HepG2 (cell line): ENCODE measurements at regions not wholly inside any gene's neighbourhood (a gene's known extent, or its start where the extent isn't known, plus 50 kb on each side); places are given as distances from the start of the nearest gene placed in this dataset.

Source experiments
- ESRRA ChIP-seq: sonication (generic); formaldehyde crosslinking; IDR thresholded peaks from 2 replicates; pipeline ENCODE4 v1.5.1; 2020; ENCODE audit warnings: mild to moderate bottlenecking, low read depth, missing genetic modification reagents
- FOXJ3 ChIP-seq: sonication (generic); formaldehyde crosslinking; IDR thresholded peaks from 2 replicates; pipeline ENCODE4 v1.4.0; 2020; ENCODE audit warnings: missing genetic modification reagents, mild to moderate bottlenecking, borderline replicate concordance
- ISX ChIP-seq: sonication (generic); formaldehyde crosslinking; conservative IDR thresholded peaks from 2 replicates; pipeline ENCODE4 v1.5.0; 2020; ENCODE audit warnings: missing genetic modification reagents
- MAFK ChIP-seq, 2 experiments: IDR thresholded peaks in 1 of 2; conservative IDR thresholded peaks in 1 of 2; 2 replicates each; pipeline ENCODE4 v1.6.1; 2011; ENCODE audit warnings: improper control_type of control experiment in 2 of 2, low read length in 2 of 2
- MAX ChIP-seq: IDR thresholded peaks from 2 replicates; pipeline ENCODE4 v1.6.1; 2012; ENCODE audit warnings: inconsistent platforms
- POLR2A ChIP-seq, 2 experiments: IDR thresholded peaks; 2 replicates each; pipeline ENCODE4 v1.6.1; 2011; ENCODE audit warnings: low read depth in 2 of 2, low read length in 2 of 2, mild to moderate bottlenecking in 1 of 2, moderate library complexity in 1 of 2; ENCODE audit not compliant: insufficient read depth in 1 of 2
- SP1 ChIP-seq, 2 experiments: fragments of 450-650 bp in 1 of 2; sonication (generic) in 1 of 2; formaldehyde crosslinking in 1 of 2; IDR thresholded peaks; 2 replicates each; pipeline versions ENCODE4 v1.4.0 to v1.6.1; 2016 to 2020; ENCODE audit warnings: missing genetic modification reagents in 1 of 2
- ZNF235 ChIP-seq: sonication (generic); formaldehyde crosslinking; IDR thresholded peaks from 2 replicates; pipeline ENCODE4 v1.8.1; 2023; ENCODE audit warnings: mild to moderate bottlenecking, missing genetic modification reagents, borderline replicate concordance
- ZNF672 ChIP-seq: sonication (generic); formaldehyde crosslinking; IDR thresholded peaks from 2 replicates; pipeline ENCODE4 v1.8.1; 2022; ENCODE audit warnings: missing genetic modification reagents
- TF ChIP-seq, protein P1 (sequence below): sonication (generic); formaldehyde crosslinking; IDR thresholded peaks from 2 replicates; pipeline ENCODE4 v1.5.0; 2020; ENCODE audit warnings: mild to moderate bottlenecking, missing genetic modification reagents, moderate library complexity

DNA sequence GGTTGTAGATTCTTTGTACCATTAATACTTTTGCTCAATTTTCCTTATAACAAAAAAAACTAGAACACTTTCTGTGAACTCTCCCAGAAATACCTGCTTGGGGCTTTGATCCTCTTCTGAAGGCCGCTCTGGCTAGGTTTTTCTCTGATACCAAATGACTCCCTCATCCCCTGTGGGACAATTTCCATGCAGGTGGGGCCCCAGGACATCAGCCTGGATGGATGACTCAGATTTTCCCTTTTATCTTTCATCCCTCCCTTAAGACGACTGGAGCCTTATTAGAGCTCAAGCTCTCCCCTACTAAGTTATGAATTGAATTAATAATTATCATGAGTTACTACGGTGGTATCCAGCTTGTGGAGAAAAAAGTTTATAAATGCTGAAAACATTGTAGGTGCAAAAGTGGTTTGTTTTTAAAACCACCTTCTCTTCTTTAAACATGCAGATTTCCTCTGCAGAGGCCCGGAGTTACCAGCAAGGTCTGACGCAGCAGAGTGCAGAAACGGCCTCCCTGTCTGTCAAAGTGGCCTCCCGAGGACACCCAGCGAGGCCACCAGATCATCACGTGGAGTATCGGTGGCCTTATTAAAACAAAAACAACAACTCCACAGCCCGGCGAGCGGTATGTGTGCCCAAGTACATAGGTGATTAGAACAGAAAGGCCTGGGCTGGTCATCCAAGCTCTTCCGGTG is 50.8 kb upstream of the IRX4 start:
- no peak for TF ChIP-seq ESRRA
- TF ChIP-seq POLR2A (IDR thresholded peaks at IDR 0.05; ENCODE audit: insufficient read depth in 1 of 2, low read depth in 2 of 2, low read length in 2 of 2): no peak
- TF ChIP-seq, protein P1, sequence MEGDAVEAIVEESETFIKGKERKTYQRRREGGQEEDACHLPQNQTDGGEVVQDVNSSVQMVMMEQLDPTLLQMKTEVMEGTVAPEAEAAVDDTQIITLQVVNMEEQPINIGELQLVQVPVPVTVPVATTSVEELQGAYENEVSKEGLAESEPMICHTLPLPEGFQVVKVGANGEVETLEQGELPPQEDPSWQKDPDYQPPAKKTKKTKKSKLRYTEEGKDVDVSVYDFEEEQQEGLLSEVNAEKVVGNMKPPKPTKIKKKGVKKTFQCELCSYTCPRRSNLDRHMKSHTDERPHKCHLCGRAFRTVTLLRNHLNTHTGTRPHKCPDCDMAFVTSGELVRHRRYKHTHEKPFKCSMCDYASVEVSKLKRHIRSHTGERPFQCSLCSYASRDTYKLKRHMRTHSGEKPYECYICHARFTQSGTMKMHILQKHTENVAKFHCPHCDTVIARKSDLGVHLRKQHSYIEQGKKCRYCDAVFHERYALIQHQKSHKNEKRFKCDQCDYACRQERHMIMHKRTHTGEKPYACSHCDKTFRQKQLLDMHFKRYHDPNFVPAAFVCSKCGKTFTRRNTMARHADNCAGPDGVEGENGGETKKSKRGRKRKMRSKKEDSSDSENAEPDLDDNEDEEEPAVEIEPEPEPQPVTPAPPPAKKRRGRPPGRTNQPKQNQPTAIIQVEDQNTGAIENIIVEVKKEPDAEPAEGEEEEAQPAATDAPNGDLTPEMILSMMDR (CRISPR knock-in tag): no peak
- TF ChIP-seq ZNF235 (CRISPR knock-in tag): no peak
- no peak for TF ChIP-seq SP1 (IDR thresholded peaks at IDR 0.05)
- TF ChIP-seq SP1 (CRISPR knock-in tag; IDR thresholded peaks at IDR 0.05): no peak
- no peak for TF ChIP-seq ISX
- no peak for TF ChIP-seq MAX
- no peak for TF ChIP-seq FOXJ3 (CRISPR knock-in tag)
- no peak for TF ChIP-seq MAFK (conservative IDR thresholded peaks at IDR 0.05 in 1 of 2, IDR thresholded peaks at IDR 0.05 in 1 of 2; ENCODE audit: low read length in 2 of 2)
- TF ChIP-seq ZNF672 (CRISPR knock-in tag): no peak
